NCI-H2107 treated with DMSO at 0.1 percent for 48 hours (cell line): ENCODE measurements at regions not wholly inside any gene's neighbourhood (a gene's known extent, or its start where the extent isn't known, plus 50 kb on each side); places are given as distances from the start of the nearest gene placed in this dataset.

Experiments used
- DNase-seq: peaks from one replicate; lab custom pipeline; 2025; ENCODE audit not compliant: unreplicated experiment; lab: John Stamatoyannopoulos, UW

DNA sequence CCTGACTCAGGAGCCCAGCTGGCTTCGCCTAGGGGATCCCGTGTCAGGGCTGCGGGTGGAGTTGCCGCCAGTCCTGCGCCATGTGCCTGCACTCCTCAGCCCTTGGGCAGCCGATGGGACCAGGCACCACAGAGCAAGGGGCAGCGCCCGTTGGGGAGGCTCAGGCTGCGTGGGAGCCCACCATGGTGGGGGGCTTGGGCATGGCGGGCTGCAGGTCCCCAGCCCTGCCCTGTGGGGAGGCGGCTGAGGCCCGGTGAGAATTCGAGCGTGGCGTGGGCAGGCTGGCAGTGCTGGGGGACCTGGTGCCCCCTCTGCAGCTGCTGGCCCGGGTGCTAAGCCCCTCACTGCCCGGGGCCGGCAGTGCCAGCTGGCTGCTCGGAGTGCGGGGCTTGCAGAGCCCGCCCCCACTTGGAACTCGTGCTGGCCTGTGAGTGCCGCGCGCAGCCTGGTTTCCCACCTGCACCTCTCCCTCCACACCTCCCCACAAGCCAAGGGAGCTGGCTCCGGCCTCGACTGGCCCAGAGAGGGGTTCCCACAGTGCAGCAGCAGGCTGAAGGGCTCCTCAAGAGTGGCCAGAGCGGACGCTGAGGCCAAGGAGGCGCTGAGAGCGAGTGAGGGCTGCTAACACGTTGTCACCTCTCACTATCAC, 135.1 kb upstream of the SEL1L start:
- DNase-seq: no peak

DNA sequence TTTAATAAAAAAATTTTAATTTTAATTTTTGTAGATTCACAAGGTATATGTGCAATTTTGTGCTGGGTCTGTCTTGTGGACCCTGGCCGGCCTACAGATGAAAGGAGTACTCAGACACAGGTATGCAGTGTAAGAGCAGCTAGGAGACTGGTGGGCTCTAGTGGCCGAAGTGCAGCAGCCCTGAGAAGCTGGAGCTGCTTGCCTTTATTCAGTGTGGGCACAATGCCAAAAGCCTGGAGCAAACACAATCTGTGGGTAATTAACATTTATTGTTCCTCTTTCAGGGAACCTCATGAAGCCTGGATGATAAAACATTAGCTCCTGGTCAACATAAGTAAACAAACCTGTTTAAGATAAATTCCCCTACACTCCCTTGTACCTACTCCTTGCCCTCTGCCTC, 135.7 kb upstream of the SEL1L start:
- no peak for DNase-seq

DNA sequence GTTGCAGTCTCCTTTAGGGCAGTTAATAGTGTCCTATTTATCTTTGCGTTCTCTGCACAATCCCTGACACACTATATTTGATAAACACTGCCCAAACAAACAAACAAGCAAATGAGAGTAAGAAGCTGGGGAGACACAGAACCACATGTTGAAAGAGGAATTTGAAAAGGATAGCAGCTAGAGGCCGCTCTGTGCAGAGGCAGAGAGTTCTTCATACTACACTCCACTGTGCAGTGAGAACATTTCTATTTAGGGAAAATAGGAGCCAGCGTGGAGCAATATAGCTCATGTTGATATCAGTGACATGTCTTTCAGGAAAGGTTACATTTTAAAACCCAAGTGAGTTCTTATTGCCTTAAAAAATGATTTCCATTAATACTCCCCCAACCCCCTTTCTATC, 140.3 kb upstream of the SEL1L start:
- no peak for DNase-seq

DNA sequence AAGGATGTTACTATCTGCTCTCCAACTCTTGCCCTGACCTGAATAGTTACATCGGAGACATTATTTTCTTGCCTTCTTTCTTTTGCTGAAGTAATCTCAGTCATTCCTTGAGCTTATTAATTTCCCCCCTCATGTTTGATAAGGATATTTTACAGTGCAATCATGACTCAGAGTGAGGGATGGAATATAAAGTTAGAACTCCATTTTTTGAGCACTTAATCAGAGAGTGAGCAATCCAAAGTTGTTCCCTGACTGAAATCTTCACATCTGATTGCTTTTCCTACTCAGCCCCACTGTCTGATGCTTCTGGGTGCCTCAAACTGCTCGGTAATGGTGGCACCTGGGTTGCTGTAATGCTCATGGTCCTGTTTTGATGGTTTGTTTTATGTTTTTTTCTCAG, 142.7 kb upstream of the SEL1L start:
- DNase-seq: no peak

DNA sequence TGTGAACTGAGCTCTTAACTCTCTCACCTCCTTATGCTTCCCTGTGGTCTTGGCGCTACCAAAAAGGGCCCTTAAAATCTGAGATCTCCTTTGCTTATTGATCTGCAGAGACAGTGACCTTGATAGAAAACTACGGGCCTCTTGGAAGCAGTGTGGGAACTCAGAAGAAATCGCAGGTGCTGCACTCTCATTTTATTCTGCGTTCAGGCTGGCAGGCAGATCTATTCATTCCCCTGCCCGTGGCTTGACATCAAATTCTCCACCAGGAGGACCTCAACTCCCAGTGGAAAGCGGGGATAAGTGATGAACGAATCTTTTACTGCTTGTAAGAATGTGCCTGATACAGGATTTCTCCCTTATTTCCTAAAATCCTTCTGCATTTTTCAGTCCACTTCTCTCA, 143.2 kb upstream of the SEL1L start:
- no peak for DNase-seq

DNA sequence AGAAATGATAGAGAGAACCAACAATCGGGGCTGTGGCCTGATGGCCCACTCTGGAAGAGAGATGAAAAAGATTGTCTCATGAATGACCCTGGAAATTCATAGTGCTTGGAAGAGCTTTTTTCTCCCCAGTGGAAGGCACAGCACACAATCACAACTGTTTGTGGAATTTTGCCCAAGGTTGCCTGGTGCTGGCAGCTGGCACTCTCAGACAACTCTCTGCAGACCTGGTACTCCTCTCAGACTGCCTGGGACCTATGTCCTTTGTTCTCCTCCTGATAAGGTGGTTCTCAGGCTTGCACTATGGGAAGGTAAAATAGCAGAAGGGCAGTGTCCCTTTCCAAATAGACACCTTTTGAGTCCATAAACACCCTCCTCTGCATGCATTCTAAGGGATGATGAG, 144.1 kb upstream of the SEL1L start:
- no peak for DNase-seq

DNA sequence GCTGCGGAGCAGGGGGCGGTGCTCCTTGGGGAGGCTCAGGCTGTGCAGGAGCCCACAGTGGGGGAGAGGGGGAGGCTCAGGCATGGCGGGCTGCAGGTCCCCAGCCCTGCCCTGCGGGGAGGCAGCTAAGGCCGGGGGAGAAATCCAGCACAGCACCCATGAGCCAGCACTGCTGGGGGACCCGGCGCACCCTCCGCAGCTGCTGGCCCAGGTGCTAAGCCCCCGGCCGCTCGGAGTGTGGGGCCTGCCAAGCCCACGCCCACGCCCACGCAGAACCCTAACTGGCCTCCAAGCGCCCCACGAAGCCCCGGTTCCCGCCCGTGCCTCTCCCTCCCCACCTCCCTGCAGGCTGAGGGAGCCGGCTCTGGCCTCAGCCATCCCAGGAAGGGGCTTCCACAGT, 145.6 kb upstream of the SEL1L start:
- DNase-seq: no peak

DNA sequence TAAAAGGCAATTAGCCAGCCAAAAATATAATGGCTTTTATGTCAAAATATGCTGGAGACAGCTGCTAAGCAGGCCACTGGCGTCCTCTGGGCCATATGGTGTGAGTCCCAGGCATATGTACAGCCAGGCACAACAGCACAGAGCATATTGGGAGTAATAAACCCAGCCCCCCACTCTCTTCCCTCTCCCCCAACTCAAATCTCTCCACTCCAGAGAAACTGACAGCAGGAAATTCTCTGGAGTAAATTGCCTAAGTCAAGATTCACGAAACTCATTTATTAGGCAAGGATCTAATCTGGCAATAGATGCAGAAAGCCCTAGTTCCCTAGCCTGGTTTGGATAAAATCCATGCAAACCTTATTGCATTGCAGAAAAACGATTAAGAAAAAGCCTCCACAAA, 147.9 kb upstream of the SEL1L start:
- DNase-seq: no peak

DNA sequence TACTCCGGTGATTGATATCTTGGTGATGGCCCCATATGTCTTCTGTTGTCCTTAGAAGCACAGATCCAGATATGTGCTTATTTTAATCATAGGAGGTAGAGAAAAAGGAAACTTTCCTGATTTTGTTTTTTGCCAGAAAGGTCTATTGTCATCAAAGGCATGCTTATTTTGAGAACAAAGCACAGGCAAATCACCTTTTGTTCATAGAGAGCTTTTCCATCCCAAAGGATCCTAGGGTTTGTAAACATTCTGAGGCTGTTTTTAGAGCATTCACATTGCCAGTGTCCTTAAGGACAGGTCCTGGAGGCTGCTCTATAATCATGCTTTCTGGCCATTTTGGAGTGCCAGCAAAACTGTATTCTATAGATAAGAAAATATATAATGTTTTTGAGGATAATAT, 148.5 kb upstream of the SEL1L start:
- no peak for DNase-seq

DNA sequence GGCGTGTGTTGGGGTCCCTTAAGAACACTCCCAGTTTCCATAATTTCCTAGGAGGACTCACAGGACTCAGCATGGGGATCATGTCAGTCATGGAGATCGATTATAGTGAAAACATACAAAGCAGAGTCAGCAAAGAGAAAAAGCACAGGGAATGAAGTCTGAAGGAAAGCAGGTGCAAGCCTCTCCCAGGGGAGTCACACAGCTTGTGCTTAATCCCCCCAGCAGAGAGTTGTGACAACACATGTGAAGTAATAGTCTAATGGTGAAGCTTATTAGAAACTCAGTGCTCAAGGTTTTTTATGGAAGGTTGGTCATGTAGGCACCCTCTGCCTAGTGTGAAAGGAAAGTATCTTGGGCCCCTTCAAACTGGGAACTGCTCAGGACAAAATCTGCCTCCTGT, 149.0 kb upstream of the SEL1L start:
- peak; percentile 73 for DNase-seq

DNA sequence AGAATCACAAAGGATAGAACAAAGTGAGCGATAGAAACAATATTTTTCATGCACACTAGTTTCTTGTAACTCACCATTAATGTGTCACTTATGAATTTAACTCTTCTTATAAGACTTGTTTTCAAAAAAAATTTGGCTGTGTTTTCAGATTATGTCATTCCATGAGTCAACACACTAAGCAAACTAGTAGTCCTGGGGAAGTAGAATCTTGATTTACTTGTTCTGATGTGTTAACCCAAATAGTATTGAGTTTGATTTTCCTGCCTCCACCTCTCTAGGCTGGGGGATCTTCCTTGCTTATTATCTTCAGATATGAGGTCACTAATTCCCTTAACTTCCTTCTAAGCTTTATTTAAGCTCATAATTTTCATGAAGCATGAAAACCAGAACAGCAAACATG, 151.0 kb upstream of the SEL1L start:
- no peak for DNase-seq

DNA sequence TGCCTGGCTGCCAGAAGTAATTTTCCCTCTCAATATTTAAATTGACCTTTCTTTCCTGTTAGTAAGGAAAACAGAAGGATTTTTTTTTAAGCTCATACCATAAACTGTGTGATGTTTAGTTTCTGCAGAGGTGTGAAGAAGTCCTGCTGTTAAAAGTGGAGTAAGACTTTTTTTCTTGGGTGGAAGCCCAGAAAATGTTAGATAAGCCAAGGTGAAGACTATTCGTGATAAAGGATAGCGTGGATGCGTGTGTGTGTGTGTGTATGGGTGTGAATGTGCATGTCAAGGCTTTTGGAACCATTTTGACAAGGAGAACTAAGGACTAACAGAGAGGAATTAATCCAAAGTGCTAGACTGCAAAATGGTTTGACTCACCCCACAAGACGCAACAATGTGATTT, 152.9 kb upstream of the SEL1L start:
- DNase-seq: no peak

DNA sequence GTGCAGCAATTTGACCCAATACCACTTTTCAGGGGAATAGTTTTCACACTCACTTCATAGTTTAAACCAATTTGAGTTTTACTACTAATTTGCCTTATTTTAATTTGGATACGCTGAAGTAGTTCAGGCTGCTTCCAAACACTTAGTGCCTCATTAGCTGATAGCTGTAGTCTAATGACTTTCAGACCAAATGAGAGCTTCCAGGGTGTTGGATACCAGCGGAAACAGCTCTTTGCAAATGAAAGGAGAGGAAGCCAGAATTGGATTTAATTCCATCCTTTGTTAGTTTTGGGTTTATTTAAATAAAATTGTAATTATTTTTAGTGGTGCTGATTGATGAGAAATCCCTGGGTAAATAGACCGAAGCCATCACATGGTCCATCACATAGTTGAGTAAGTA, 158.3 kb upstream of the SEL1L start:
- DNase-seq: no peak

DNA sequence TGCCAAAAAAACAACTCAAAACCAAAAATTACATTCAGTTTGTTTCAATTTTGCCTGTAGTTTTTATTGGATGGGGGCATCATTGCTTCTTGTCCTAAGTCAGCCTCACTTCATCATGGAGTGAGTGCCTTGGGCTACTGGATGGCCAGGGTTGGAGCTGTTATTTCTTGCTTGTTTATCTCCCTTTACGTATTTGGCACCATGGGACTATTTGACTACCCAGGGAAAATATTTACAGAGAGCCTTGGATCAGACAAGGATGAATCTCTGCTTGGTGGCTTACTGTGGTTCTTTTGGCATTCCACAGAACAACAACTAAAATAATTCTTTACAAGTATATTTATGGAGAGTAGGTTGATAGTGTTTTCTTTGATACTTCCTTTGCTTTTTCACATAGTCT, 160.8 kb upstream of the SEL1L start:
- no peak for DNase-seq

DNA sequence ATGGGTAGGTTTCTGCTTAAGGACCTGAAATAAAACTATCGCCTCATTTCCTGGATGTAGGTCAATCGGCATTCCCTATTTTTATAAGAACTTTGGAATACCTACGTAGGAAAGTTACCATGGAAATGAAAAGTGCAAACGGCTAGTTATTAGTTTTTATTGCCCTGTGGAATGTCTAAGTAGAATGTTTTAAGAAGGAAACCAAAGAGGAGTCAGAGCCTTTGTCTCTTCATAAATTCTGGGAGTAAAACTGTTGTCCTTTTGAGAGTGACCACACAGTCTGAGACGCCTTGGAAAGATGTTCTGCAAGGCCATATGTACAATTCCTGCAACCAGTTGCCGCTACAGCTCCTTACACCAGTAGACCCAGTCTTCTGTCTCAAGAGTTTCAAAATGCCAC, 176.0 kb upstream of the SEL1L start:
- no peak for DNase-seq

DNA sequence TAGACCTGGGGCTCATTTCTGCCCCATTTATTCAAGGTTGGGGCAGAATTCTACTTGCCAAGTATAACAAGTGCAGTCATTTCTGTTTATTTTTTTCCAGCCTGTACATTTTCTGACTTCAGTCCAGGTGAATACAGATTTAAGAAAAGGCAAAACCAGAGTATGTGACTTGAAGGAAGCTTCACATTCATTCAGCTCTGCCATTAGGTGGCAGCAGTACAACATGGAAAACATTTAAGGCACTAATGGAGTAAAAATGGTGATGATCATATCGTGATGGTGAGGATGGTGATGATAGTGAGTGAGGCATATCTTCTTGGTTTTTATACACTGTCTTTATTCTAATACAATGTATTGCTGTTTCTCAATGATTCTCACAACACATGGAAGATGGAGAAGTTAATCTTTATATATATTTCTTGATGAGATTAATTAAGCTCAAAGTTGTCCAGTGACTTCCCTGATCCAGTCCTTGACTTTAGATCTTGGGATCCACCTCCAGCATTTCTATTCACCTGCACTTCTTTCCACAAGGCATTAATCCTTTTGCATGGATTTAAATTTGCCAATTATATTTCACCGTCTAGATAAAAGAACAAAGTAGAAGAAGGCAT, 176.7 kb upstream of the SEL1L start:
- peak; percentile 64 for DNase-seq

DNA sequence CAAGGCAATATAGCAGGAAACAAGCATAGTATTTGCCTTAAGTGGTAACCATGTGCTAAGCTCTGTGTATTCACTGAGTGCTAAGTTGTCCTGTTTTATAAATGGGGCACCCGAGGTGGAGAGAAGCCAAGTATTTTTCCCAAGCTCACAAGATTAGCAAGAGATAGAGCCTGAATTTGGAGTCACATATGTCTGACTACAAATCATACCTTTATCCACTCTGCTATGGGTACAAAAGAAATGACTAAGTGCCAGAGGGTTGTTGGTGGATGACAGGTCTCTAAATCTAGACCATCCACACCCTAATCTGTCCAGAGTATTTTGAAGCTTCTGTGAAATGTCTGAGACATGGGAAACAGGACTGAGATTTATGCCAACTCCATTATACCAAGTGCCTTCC, 182.1 kb upstream of the SEL1L start:
- no peak for DNase-seq

DNA sequence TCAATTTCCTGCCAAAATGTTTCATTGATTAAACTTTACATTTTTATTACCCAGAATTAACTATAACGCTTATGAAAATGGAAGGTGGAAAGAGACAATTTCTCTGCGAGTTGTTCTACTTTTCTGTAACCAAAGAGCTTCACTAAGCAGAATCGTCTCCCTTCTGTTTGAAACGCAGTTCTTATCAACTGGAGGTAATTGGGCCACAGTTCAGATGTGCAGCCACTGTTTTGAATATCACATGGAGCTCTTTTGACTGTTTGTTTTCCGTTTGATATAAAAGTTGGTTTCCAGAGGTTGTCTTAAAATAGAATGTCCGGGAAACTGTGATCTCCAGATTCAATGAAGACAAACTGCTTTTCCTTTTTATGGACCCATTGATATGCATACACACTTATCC, 183.3 kb upstream of the SEL1L start:
- DNase-seq: no peak

DNA sequence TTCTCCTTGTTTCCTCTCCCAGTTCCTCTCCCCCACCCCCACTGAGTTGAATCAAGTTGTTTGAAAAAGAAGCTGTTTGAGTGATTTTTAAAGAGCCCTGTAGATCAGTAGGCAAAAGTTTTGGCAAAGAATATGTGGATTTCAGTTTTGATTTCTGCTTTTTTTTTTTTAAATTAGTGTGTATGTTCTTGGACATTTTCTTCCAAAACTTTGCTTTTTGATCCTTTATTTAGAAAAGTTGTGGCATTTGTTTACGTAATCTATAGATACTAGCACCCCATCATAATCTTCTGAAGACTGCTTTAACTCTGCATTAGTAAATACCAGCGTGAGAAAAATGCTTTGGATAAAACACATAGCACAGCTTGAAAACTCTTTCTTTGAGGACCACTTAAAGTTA, 190.3 kb upstream of the SEL1L start:
- no peak for DNase-seq

DNA sequence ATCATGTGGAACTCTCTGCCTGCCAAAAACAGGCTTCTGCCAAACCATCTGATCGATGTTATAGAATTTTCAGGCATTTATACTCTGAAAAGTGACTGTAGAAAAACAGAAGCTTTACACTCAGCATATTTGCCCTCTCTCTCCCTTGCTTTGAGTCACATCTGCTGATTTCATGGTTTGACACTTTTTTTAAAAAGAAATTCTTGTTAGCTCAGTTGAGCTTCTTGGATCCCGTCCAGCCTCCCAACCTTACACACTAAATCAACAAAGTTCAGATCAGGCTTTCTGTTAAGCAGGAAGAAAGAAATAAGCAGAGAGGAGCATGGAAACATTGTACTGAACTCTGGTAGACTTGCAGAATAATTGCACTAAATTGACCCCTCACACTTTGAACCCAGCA, 193.6 kb upstream of the SEL1L start:
- DNase-seq: no peak

DNA sequence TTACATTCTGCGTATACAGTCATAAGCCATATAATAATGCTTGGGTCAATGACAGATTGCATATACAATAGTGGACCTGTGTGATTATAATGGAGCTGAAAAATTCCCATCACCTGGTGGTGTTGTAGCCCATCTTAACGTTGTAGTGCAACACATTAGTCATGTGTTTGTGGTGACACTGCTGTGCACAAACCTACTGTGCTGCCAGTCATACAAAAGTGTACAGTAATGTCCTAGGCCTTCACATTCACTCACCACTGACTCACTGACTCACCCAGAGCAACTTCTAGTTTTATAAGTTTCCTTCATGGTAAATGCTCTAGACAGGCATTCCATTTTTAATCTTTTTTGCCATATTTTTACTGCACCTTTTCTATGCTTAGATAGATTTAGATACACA, 194.8 kb upstream of the SEL1L start:
- no peak for DNase-seq

DNA sequence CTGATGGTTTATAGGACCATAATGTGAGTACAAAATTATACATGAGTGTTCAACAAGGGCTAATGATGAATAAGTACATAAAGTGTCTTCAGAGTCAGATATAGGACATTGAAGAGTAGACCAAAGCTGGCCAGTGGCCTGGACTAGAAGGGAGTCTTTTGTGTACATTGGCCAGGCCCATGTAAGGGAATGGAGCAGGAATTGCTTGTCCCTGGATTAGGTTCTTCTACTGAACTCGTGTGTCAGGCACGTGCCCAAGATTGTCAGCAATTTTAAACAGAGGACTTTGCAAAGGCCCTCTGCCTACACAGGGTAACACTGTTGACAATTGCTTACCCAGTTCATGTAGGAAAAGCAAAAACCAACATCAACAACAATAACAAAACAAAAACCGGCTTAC, 196.0 kb upstream of the SEL1L start:
- DNase-seq: no peak

DNA sequence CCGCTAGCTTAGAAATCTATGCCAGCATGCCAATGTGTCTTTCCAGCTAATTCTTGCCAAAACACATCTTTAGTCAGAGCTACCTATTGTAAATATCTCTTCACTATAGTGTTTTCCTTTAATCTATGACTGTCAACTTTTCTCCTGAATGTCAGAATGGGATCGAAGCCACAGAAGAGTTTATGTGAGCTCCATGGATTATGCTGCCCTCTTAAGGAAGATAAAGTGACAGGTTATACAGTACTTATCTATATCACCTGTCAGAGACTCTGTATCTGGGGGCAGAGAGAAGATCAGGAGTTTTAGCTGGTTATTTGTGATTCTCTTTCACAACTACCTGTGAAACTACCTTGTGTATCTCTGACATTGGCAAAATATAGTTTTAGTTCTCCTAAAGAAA, 204.3 kb upstream of the SEL1L start:
- DNase-seq: no peak
